GM23338 (cell line): ENCODE measurements at regions not wholly inside any gene's neighbourhood (a gene's known extent, or its start where the extent isn't known, plus 50 kb on each side); places are given as distances from the start of the nearest gene placed in this dataset.

ENCODE experiments used
- ATAC-seq: fragments of 200-7000 bp; cut with Tn5 transposase; 3 replicates; pipeline ENCODE4 v1.9.1; 2020
- DNase-seq: peaks from one replicate; pipeline ENCODE4 v3.0.0-alpha.2; 2015; ENCODE audit warnings: low spot score
- H2AFZ ChIP-seq: fragments of 200-600 bp; sonication (generic); 2 replicates; pipeline ENCODE4 v1.8.0; 2016; ENCODE audit warnings: antibody characterized with exemption, mild to moderate bottlenecking, moderate library complexity
- H3F3A ChIP-seq: fragments of 200-600 bp; sonication (generic); replicated peaks from 2 replicates; pipeline ENCODE4 v1.8.0; 2017; ENCODE audit warnings: antibody characterized with exemption, mixed run types, low read depth
- H3K27ac ChIP-seq: fragments of 200-600 bp; sonication (generic); 2 replicates; pipeline ENCODE4 v1.6.1; 2016; ENCODE audit warnings: low read depth
- H3K27me3 ChIP-seq: fragments of 200-600 bp; sonication (generic); 2 replicates; pipeline ENCODE4 v1.8.0; 2016; ENCODE audit warnings: mild to moderate bottlenecking, mixed run types, moderate library complexity; ENCODE audit not compliant: insufficient read depth
- H3K36me3 ChIP-seq: fragments of 200-600 bp; sonication (generic); 2 replicates; pipeline ENCODE4 v1.8.0; 2016; ENCODE audit warnings: mild to moderate bottlenecking; ENCODE audit not compliant: insufficient read depth
- H3K4me1 ChIP-seq: fragments of 200-600 bp; sonication (generic); 2 replicates; pipeline ENCODE4 v1.8.0; 2016; ENCODE audit warnings: mild to moderate bottlenecking, moderate library complexity; ENCODE audit not compliant: insufficient read depth
- H3K4me2 ChIP-seq: fragments of 200-600 bp; sonication (generic); 2 replicates; pipeline ENCODE4 v1.7.1; 2017; ENCODE audit warnings: mixed run types
- H3K4me3 ChIP-seq: fragments of 200-600 bp; sonication (generic); 2 replicates; pipeline ENCODE4 v1.6.1; 2016; ENCODE audit warnings: mixed run types
- H3K79me2 ChIP-seq: fragments of 200-600 bp; sonication (generic); replicated peaks from 2 replicates; pipeline ENCODE4 v1.8.0; 2017; ENCODE audit warnings: mild to moderate bottlenecking; ENCODE audit not compliant: insufficient read depth
- H3K9me2 ChIP-seq: fragments of 200-600 bp; sonication (generic); 2 replicates; pipeline ENCODE4 v1.8.0; 2017; ENCODE audit not compliant: insufficient read depth
- H4K20me1 ChIP-seq: fragments of 200-600 bp; sonication (generic); replicated peaks from 2 replicates; pipeline ENCODE4 v1.8.0; 2017; ENCODE audit warnings: mild to moderate bottlenecking; ENCODE audit not compliant: insufficient read depth
- H3K27ac Mint-ChIP-seq: 2 replicates; pipeline ENCODE4 v1.8.0; 2020; ENCODE audit warnings: inconsistent platforms, mild to moderate bottlenecking, moderate library complexity, mixed read lengths
- H3K27me3 Mint-ChIP-seq: 3 replicates; pipeline ENCODE4 v1.8.0; 2022; ENCODE audit warnings: low read depth, mild to moderate bottlenecking, moderate library complexity, mixed read lengths, inconsistent platforms; ENCODE audit not compliant: insufficient read depth, poor library complexity
- H3K36me3 Mint-ChIP-seq: 3 replicates; pipeline ENCODE4 v1.8.0; 2021; ENCODE audit warnings: low read depth, mild to moderate bottlenecking, inconsistent platforms, moderate library complexity, mixed read lengths
- H3K4me1 Mint-ChIP-seq: 3 replicates; pipeline ENCODE4 v1.8.0; 2020; ENCODE audit warnings: mild to moderate bottlenecking, inconsistent platforms, mixed read lengths
- H3K4me3 Mint-ChIP-seq: 3 replicates; pipeline ENCODE4 v1.8.0; 2021; ENCODE audit warnings: moderate library complexity, mild to moderate bottlenecking, inconsistent platforms, mixed read lengths
- H3K9me3 Mint-ChIP-seq: 3 replicates; pipeline ENCODE4 v1.8.0; 2020; ENCODE audit warnings: moderate library complexity, mild to moderate bottlenecking, inconsistent platforms, mixed read lengths
- CREB1 ChIP-seq: fragments of 250-450 bp; sonication (Bioruptor Pico); IDR thresholded peaks from 2 replicates; pipeline ENCODE4 v1.5.0; 2020; ENCODE audit warnings: low read depth, mild to moderate bottlenecking, moderate library complexity
- JUNB ChIP-seq: IDR thresholded peaks from one replicate; pipeline ENCODE4 v1.6.1; 2016; ENCODE audit warnings: antibody characterized with exemption; ENCODE audit not compliant: unreplicated experiment
- NANOG ChIP-seq: IDR thresholded peaks from 2 replicates; pipeline ENCODE4 v1.6.1; 2016; ENCODE audit warnings: antibody characterized with exemption, borderline replicate concordance
- POLR2AphosphoS5 ChIP-seq: IDR thresholded peaks from 2 replicates; pipeline ENCODE4 v1.6.1; 2016; ENCODE audit warnings: antibody characterized with exemption, low read depth
- STAT1 ChIP-seq: IDR thresholded peaks from one replicate; pipeline ENCODE4 v1.6.1; 2016; ENCODE audit warnings: antibody characterized with exemption; ENCODE audit not compliant: unreplicated experiment
- ZNF114 ChIP-seq: fragments of 250-450 bp; sonication (Bioruptor Pico); IDR thresholded peaks from 2 replicates; pipeline ENCODE4 v1.5.0; 2020; ENCODE audit warnings: mild to moderate bottlenecking, moderate library complexity
- ZNF331 ChIP-seq: fragments of 250-450 bp; sonication (Bioruptor Pico); IDR thresholded peaks from 2 replicates; pipeline ENCODE4 v1.5.0; 2020; ENCODE audit warnings: low read depth, mild to moderate bottlenecking, moderate library complexity
- TF ChIP-seq, protein P1 (sequence below): fragments of 250-450 bp; sonication (Bioruptor Pico); IDR thresholded peaks from 2 replicates; pipeline ENCODE4 v1.5.0; 2020; ENCODE audit warnings: mild to moderate bottlenecking, moderate library complexity
- TF ChIP-seq, protein P2 (sequence below): IDR thresholded peaks from 2 replicates; pipeline ENCODE4 v1.6.1; 2016; ENCODE audit warnings: antibody characterized with exemption

DNA sequence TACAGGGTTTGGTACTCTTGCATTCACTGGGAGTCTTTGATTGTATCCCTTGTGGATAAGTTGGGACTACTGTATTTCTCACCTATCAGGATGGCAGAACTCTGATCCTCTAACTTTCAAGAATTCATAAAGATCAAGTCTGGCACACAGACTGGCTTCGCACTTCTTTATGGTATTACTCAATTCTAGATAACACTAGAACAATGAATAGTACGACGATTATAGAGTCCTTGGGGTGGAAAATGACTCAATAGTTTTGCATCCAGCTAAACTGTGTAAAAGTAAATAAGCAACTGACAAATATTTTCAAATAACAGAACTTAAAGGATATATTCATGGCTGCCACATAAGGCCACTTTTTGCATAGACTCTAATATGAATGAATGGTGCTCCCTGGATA is 103.4 kb upstream of the MEX3C start:
- Histone ChIP-seq H3K4me2 (no peak overlapping the region), H4K20me1 (no peaks in the 10 kb centered on the region), H3K9me2 (no peaks in the 10 kb centered on the region), H3K27ac (no peak overlapping the region), H3K27me3 (no peaks in the 10 kb centered on the region), H3F3A (no peaks in the 10 kb centered on the region), H3K36me3 (no peaks in the 10 kb centered on the region), H3K4me3 (no peak overlapping the region), H3K79me2 (no peaks in the 10 kb centered on the region), H3K4me1 (no peaks in the 10 kb centered on the region), H2AFZ (no peak overlapping the region)
- Mint-ChIP-seq H3K9me3 (no peaks in the 10 kb centered on the region), H3K36me3 (no peaks in the 10 kb centered on the region), H3K27me3 (no peaks in the 10 kb centered on the region), H3K4me1 (no peaks in the 10 kb centered on the region), H3K27ac (no peak overlapping the region), H3K4me3 (no peak overlapping the region)
- TF ChIP-seq STAT1 (no peak), POLR2AphosphoS5 (no peak), ZNF331 (CRISPR knock-in tag) (no peak), NANOG (no peak), CREB1 (no peak), ZNF114 (CRISPR knock-in tag) (no peak)
- TF ChIP-seq, protein P1, sequence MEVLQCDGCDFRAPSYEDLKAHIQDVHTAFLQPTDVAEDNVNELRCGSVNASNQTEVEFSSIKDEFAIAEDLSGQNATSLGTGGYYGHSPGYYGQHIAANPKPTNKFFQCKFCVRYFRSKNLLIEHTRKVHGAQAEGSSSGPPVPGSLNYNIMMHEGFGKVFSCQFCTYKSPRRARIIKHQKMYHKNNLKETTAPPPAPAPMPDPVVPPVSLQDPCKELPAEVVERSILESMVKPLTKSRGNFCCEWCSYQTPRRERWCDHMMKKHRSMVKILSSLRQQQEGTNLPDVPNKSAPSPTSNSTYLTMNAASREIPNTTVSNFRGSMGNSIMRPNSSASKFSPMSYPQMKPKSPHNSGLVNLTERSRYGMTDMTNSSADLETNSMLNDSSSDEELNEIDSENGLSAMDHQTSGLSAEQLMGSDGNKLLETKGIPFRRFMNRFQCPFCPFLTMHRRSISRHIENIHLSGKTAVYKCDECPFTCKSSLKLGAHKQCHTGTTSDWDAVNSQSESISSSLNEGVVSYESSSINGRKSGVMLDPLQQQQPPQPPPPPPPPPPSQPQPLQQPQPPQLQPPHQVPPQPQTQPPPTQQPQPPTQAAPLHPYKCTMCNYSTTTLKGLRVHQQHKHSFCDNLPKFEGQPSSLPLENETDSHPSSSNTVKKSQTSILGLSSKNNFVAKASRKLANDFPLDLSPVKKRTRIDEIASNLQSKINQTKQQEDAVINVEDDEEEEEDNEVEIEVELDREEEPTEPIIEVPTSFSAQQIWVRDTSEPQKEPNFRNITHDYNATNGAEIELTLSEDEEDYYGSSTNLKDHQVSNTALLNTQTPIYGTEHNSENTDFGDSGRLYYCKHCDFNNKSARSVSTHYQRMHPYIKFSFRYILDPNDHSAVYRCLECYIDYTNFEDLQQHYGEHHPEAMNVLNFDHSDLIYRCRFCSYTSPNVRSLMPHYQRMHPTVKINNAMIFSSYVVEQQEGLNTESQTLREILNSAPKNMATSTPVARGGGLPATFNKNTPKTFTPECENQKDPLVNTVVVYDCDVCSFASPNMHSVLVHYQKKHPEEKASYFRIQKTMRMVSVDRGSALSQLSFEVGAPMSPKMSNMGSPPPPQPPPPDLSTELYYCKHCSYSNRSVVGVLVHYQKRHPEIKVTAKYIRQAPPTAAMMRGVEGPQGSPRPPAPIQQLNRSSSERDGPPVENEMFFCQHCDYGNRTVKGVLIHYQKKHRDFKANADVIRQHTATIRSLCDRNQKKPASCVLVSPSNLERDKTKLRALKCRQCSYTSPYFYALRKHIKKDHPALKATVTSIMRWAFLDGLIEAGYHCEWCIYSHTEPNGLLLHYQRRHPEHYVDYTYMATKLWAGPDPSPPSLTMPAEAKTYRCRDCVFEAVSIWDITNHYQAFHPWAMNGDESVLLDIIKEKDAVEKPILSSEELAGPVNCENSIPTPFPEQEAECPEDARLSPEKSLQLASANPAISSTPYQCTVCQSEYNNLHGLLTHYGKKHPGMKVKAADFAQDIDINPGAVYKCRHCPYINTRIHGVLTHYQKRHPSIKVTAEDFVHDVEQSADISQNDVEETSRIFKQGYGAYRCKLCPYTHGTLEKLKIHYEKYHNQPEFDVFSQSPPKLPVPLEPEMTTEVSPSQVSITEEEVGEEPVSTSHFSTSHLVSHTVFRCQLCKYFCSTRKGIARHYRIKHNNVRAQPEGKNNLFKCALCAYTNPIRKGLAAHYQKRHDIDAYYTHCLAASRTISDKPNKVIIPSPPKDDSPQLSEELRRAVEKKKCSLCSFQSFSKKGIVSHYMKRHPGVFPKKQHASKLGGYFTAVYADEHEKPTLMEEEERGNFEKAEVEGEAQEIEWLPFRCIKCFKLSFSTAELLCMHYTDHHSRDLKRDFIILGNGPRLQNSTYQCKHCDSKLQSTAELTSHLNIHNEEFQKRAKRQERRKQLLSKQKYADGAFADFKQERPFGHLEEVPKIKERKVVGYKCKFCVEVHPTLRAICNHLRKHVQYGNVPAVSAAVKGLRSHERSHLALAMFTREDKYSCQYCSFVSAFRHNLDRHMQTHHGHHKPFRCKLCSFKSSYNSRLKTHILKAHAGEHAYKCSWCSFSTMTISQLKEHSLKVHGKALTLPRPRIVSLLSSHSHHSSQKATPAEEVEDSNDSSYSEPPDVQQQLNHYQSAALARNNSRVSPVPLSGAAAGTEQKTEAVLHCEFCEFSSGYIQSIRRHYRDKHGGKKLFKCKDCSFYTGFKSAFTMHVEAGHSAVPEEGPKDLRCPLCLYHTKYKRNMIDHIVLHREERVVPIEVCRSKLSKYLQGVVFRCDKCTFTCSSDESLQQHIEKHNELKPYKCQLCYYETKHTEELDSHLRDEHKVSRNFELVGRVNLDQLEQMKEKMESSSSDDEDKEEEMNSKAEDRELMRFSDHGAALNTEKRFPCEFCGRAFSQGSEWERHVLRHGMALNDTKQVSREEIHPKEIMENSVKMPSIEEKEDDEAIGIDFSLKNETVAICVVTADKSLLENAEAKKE = no peak
- DNase-seq (no peak), ATAC-seq (no peak)

DNA sequence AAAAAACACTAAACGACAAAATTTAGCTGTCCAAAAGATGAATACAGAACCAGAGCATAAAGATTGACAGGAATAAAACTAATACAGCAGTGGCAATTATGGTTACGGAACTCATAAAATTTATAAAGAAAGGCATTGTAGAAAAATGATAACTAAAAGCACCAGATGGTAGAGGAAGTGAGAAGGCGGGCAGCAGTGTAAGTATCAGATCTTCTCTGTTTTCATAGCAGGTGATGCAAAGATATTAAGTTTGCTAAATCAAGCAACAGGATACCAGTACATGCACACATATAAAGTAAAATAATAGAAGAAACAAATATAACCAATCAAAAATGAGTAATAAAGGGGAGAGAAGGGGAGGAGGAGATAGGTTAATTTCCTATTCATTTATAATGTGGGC is 103.9 kb upstream of the MEX3C start:
- Histone ChIP-seq H3K4me1 (no peaks in the 10 kb centered on the region), H3K36me3 (no peaks in the 10 kb centered on the region), H3K4me3 (no peak overlapping the region), H4K20me1 (no peaks in the 10 kb centered on the region), H3K27me3 (no peaks in the 10 kb centered on the region), H3K4me2 (no peak overlapping the region), H3K9me2 (no peaks in the 10 kb centered on the region), H3K27ac (no peak overlapping the region), H2AFZ (no peak overlapping the region), H3K79me2 (no peaks in the 10 kb centered on the region), H3F3A (no peaks in the 10 kb centered on the region)
- no peak for ATAC-seq
- Mint-ChIP-seq H3K4me1 (no peaks in the 10 kb centered on the region), H3K27ac (no peak overlapping the region), H3K27me3 (no peaks in the 10 kb centered on the region), H3K36me3 (no peaks in the 10 kb centered on the region), H3K4me3 (no peak overlapping the region), H3K9me3 (no peaks in the 10 kb centered on the region)
- DNase-seq = no peak
- no peak for TF ChIP-seq JUNB
- TF ChIP-seq CREB1 = no peak
- TF ChIP-seq, protein P2, sequence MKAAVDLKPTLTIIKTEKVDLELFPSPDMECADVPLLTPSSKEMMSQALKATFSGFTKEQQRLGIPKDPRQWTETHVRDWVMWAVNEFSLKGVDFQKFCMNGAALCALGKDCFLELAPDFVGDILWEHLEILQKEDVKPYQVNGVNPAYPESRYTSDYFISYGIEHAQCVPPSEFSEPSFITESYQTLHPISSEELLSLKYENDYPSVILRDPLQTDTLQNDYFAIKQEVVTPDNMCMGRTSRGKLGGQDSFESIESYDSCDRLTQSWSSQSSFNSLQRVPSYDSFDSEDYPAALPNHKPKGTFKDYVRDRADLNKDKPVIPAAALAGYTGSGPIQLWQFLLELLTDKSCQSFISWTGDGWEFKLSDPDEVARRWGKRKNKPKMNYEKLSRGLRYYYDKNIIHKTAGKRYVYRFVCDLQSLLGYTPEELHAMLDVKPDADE = no peak
- TF ChIP-seq ZNF331 (CRISPR knock-in tag) = no peak
- no peak for TF ChIP-seq ZNF114 (CRISPR knock-in tag)
- TF ChIP-seq NANOG = no peak
- TF ChIP-seq POLR2AphosphoS5 = no peak
